NT2/D1 (cell line): ENCODE measurements at regions not wholly inside any gene's neighbourhood (a gene's known extent, or its start where the extent isn't known, plus 50 kb on each side); places are given as distances from the start of the nearest gene placed in this dataset.

Experiments
- DNase-seq: peaks from one replicate; pipeline ENCODE4 v3.0.0-alpha.2; 2011; ENCODE audit warnings: low read depth, low spot score
- H3K27me3 ChIP-seq: 2 replicates; pipeline ENCODE4 v1.6.0; 2011; ENCODE audit warnings: mild to moderate bottlenecking; ENCODE audit not compliant: insufficient read length, insufficient read depth
- H3K36me3 ChIP-seq: 2 replicates; pipeline ENCODE4 v1.6.1; 2011; ENCODE audit warnings: mild to moderate bottlenecking, low read length, mixed read lengths; ENCODE audit not compliant: insufficient read depth, insufficient read length
- H3K4me1 ChIP-seq: 2 replicates; pipeline ENCODE4 v1.5.1; 2011; ENCODE audit not compliant: insufficient read depth, insufficient read length
- H3K4me3 ChIP-seq: 2 replicates; pipeline ENCODE4 v1.5.1; 2011; ENCODE audit warnings: low read depth; ENCODE audit not compliant: insufficient read length
- H3K9ac ChIP-seq: 2 replicates; pipeline ENCODE4 v1.6.0; 2011; ENCODE audit warnings: low read depth; ENCODE audit not compliant: insufficient read length
- H3K9me3 ChIP-seq: 2 replicates; pipeline ENCODE4 v1.5.1; 2011; ENCODE audit warnings: mild to moderate bottlenecking, low read length; ENCODE audit not compliant: insufficient read depth
- SUZ12 ChIP-seq: IDR thresholded peaks from 2 replicates; pipeline ENCODE4 v1.6.1; 2011; ENCODE audit not compliant: insufficient read length, insufficient read depth; ENCODE audit errors: extremely low read depth
- YY1 ChIP-seq: IDR thresholded peaks from 2 replicates; pipeline ENCODE4 v1.6.1; 2011; ENCODE audit not compliant: insufficient read length, insufficient read depth
- ZNF274 ChIP-seq: IDR thresholded peaks from 2 replicates; pipeline ENCODE4 v1.6.1; 2011; ENCODE audit warnings: mild to moderate bottlenecking, low read depth, low read length

GRCh38 chr11:38254913-38255312 is 1656.9 kb upstream of the RAG2 start:
- no peak overlapping the region for H3K4me3 ChIP-seq
- H3K9ac ChIP-seq = no peak overlapping the region
- no peak for DNase-seq
- no peaks in the 10 kb centered on the region for H3K4me1 ChIP-seq
- TF ChIP-seq ZNF274 (no peak), SUZ12 (no peak), YY1 (no peak)
- H3K36me3 ChIP-seq = no peaks in the 10 kb centered on the region
- no peaks in the 10 kb centered on the region for H3K27me3 ChIP-seq
- no peaks in the 10 kb centered on the region; the same call in 1 of the 2 replicates for H3K9me3 ChIP-seq

GRCh38 chr11:38252620-38253019 is 1654.6 kb upstream of the RAG2 start:
- no peaks in the 10 kb centered on the region for H3K4me1 ChIP-seq
- H3K4me3 ChIP-seq = no peak overlapping the region
- H3K9ac ChIP-seq = no peak overlapping the region
- DNase-seq = no peak
- TF ChIP-seq SUZ12 = no peak
- TF ChIP-seq YY1 = no peak
- no peaks in the 10 kb centered on the region for H3K27me3 ChIP-seq
- no peaks in the 10 kb centered on the region for H3K36me3 ChIP-seq
- H3K9me3 ChIP-seq = no peaks in the 10 kb centered on the region; the same call in 1 of the 2 replicates

GRCh38 chr11:38246451-38246850 is 1648.4 kb upstream of the RAG2 start:
- Histone ChIP-seq H3K9ac (no peak overlapping the region), H3K9me3 (no peaks in the 10 kb centered on the region; the same call in 1 of the 2 replicates), H3K36me3 (no peaks in the 10 kb centered on the region), H3K4me3 (no peak overlapping the region), H3K4me1 (no peaks in the 10 kb centered on the region), H3K27me3 (no peaks in the 10 kb centered on the region)
- no peak for DNase-seq
- TF ChIP-seq SUZ12 (no peak), ZNF274 (no peak), YY1 (no peak)

- Histone ChIP-seq H3K36me3 (no peaks in the 10 kb centered on the region), H3K27me3 (no peaks in the 10 kb centered on the region), H3K9ac (no peak overlapping the region), H3K9me3 (peaks cover 54% of the 10 kb centered on the region), H3K4me1 (no peaks in the 10 kb centered on the region), H3K4me3 (no peak overlapping the region)
- TF ChIP-seq YY1 (no peak), ZNF274 (no peak), SUZ12 (no peak)
- no peak for DNase-seq
These were observed 1628.6 kb upstream of the RAG2 start for GRCh38 chr11:38226684-38227083.

- no peak overlapping the region for H3K4me3 ChIP-seq
- no peaks in the 10 kb centered on the region for H3K4me1 ChIP-seq
- no peaks in the 10 kb centered on the region for H3K36me3 ChIP-seq
- no peak for DNase-seq
- peaks cover 44% of the 10 kb centered on the region for H3K9me3 ChIP-seq
- TF ChIP-seq ZNF274 (no peak), SUZ12 (no peak), YY1 (no peak)
- no peak overlapping the region for H3K9ac ChIP-seq
- no peaks in the 10 kb centered on the region for H3K27me3 ChIP-seq
These were observed 1623.3 kb upstream of the RAG2 start for GRCh38 chr11:38221295-38221694.

- Histone ChIP-seq H3K36me3 (no peaks in the 10 kb centered on the region), H3K27me3 (no peaks in the 10 kb centered on the region), H3K9me3 (peaks cover 30% of the 10 kb centered on the region; the same call in 1 of the 2 replicates), H3K9ac (no peak overlapping the region), H3K4me1 (no peaks in the 10 kb centered on the region), H3K4me3 (no peak overlapping the region)
- no peak for DNase-seq
- no peak for TF ChIP-seq SUZ12
These were observed 1621.6 kb upstream of the RAG2 start for GRCh38 chr11:38219636-38220035.

GRCh38 chr11:38208951-38209350 is 1610.9 kb upstream of the RAG2 start:
- Histone ChIP-seq H3K9me3 (no peaks in the 10 kb centered on the region), H3K27me3 (no peaks in the 10 kb centered on the region), H3K9ac (no peak overlapping the region), H3K4me3 (no peak overlapping the region), H3K36me3 (no peaks in the 10 kb centered on the region), H3K4me1 (no peaks in the 10 kb centered on the region)
- TF ChIP-seq YY1 (no peak), ZNF274 (no peak), SUZ12 (no peak)
- no peak for DNase-seq

- Histone ChIP-seq H3K9ac (no peak overlapping the region), H3K9me3 (no peaks in the 10 kb centered on the region), H3K4me1 (no peaks in the 10 kb centered on the region), H3K36me3 (no peaks in the 10 kb centered on the region), H3K27me3 (no peaks in the 10 kb centered on the region), H3K4me3 (no peak overlapping the region)
- TF ChIP-seq YY1 (no peak), SUZ12 (no peak), ZNF274 (no peak)
- DNase-seq = no peak
These were observed 1608.6 kb upstream of the RAG2 start for GRCh38 chr11:38206663-38207062.
